SK-N-SH treated with all-trans-retinoic acid at 6 μM for 48 hours (cell line): ENCODE measurements at regions not wholly inside any gene's neighbourhood (a gene's known extent, or its start where the extent isn't known, plus 50 kb on each side); places are given as distances from the start of the nearest gene placed in this dataset.
A peak's percentile ranks its signal among the peaks of the same experiment; 100 is the strongest.

Experiments used
- ATAC-seq: fragments of 200-7000 bp; cut with Tn5 transposase; 3 replicates; pipeline ENCODE4 v1.9.1; 2020; ENCODE audit warnings: mild to moderate bottlenecking, moderate library complexity
- ARNTL ChIP-seq: fragments of 450-650 bp; formaldehyde crosslinking; IDR thresholded peaks from 2 replicates; pipeline ENCODE4 v1.5.0; 2020; ENCODE audit warnings: low read depth, mild to moderate bottlenecking, moderate library complexity, borderline replicate concordance
- BACH2 ChIP-seq: fragments of 250-450 bp; sonication (Bioruptor Pico); IDR thresholded peaks from 2 replicates; pipeline ENCODE4 v1.9.0; 2021; ENCODE audit warnings: mild to moderate bottlenecking, borderline replicate concordance
- CREB5 ChIP-seq: fragments of 250-450 bp; sonication (Bioruptor Pico); IDR thresholded peaks from 2 replicates; pipeline ENCODE4 v1.5.1; 2020; ENCODE audit warnings: low read depth, mild to moderate bottlenecking, moderate library complexity
- CSDC2 ChIP-seq: fragments of 250-450 bp; sonication (Bioruptor Pico); IDR thresholded peaks from 2 replicates; pipeline ENCODE4 v1.5.0; 2020; ENCODE audit warnings: mild to moderate bottlenecking, moderate library complexity
- ESRRG ChIP-seq: fragments of 250-450 bp; sonication (Bioruptor Pico); IDR thresholded peaks from 2 replicates; pipeline ENCODE4 v1.6.1; 2021; ENCODE audit warnings: mild to moderate bottlenecking
- GLIS3 ChIP-seq: fragments of 250-450 bp; sonication (Bioruptor Pico); IDR thresholded peaks from 2 replicates; pipeline ENCODE4 v1.5.0; 2020; ENCODE audit warnings: mild to moderate bottlenecking, moderate library complexity
- ISL1 ChIP-seq: fragments of 250-450 bp; sonication (Bioruptor Pico); IDR thresholded peaks from 2 replicates; pipeline ENCODE4 v2.1.2; 2022; ENCODE audit warnings: mild to moderate bottlenecking, moderate library complexity
- OSR1 ChIP-seq: fragments of 250-450 bp; sonication (Bioruptor Pico); IDR thresholded peaks from 2 replicates; pipeline ENCODE4 v1.8.0; 2022; ENCODE audit warnings: moderate library complexity, mild to moderate bottlenecking, inconsistent platforms
- PATZ1 ChIP-seq: fragments of 250-450 bp; sonication (Bioruptor Pico); IDR thresholded peaks from 2 replicates; pipeline ENCODE4 v1.8.0; 2020; ENCODE audit warnings: mild to moderate bottlenecking, moderate library complexity, borderline replicate concordance
- PPARA ChIP-seq: fragments of 250-450 bp; sonication (Bioruptor Pico); IDR thresholded peaks from 2 replicates; pipeline ENCODE4 v1.5.0; 2020; ENCODE audit warnings: mild to moderate bottlenecking, borderline replicate concordance
- RARB ChIP-seq: fragments of 250-450 bp; sonication (Bioruptor Pico); IDR thresholded peaks from 2 replicates; pipeline ENCODE4 v1.8.0; 2021; ENCODE audit warnings: mild to moderate bottlenecking, moderate library complexity
- SNAI2 ChIP-seq: fragments of 250-450 bp; sonication (Bioruptor Pico); IDR thresholded peaks from 2 replicates; pipeline ENCODE4 v1.5.0; 2020; ENCODE audit warnings: mild to moderate bottlenecking, moderate library complexity
- TCF4 ChIP-seq: fragments of 250-450 bp; sonication (Bioruptor Pico); IDR thresholded peaks from 2 replicates; pipeline ENCODE4 v1.8.0; 2021; ENCODE audit warnings: mild to moderate bottlenecking, moderate library complexity, borderline replicate concordance
- TOX ChIP-seq: fragments of 250-450 bp; sonication (Bioruptor Pico); IDR thresholded peaks from 2 replicates; pipeline ENCODE4 v1.8.0; 2021; ENCODE audit warnings: mild to moderate bottlenecking, moderate library complexity, borderline replicate concordance
- TSHZ2 ChIP-seq: fragments of 250-450 bp; sonication (Bioruptor Pico); IDR thresholded peaks from 2 replicates; pipeline ENCODE4 v1.5.0; 2020; ENCODE audit warnings: mild to moderate bottlenecking, moderate library complexity
- ZC3H10 ChIP-seq: fragments of 250-450 bp; sonication (Bioruptor Pico); IDR thresholded peaks from 2 replicates; pipeline ENCODE4 v1.5.1; 2021; ENCODE audit warnings: mild to moderate bottlenecking, moderate library complexity
- ZFP30 ChIP-seq: fragments of 450-650 bp; formaldehyde crosslinking; IDR thresholded peaks from 2 replicates; pipeline ENCODE4 v1.5.0; 2022; ENCODE audit warnings: mild to moderate bottlenecking, moderate library complexity
- ZNF565 ChIP-seq: fragments of 450-650 bp; formaldehyde crosslinking; conservative IDR thresholded peaks from 2 replicates; pipeline ENCODE4 v1.5.0; 2020; ENCODE audit warnings: low read depth, mild to moderate bottlenecking, moderate library complexity
- ZNF70 ChIP-seq: fragments of 450-650 bp; formaldehyde crosslinking; IDR thresholded peaks from 2 replicates; pipeline ENCODE4 v1.5.0; 2020; ENCODE audit warnings: mild to moderate bottlenecking, moderate library complexity
- ZNF8 ChIP-seq: fragments of 450-650 bp; formaldehyde crosslinking; IDR thresholded peaks from 2 replicates; pipeline ENCODE4 v1.5.0; 2020; ENCODE audit warnings: mild to moderate bottlenecking, moderate library complexity
- TF ChIP-seq, protein P1 (sequence below): fragments of 250-450 bp; sonication (Bioruptor Pico); IDR thresholded peaks from 2 replicates; pipeline ENCODE4 v1.8.0; 2021; ENCODE audit warnings: low read depth, mild to moderate bottlenecking, moderate library complexity, borderline replicate concordance
- TF ChIP-seq, protein P2 (sequence below): fragments of 250-450 bp; sonication (Bioruptor Pico); IDR thresholded peaks from 2 replicates; pipeline ENCODE4 v1.5.1; 2021; ENCODE audit warnings: mild to moderate bottlenecking, moderate library complexity

- TF ChIP-seq SNAI2 (CRISPR knock-in tag) (no peak), ARNTL (no peak), RARB (CRISPR knock-in tag) (no peak), TCF4 (CRISPR knock-in tag) (no peak), GLIS3 (CRISPR knock-in tag) (no peak), TSHZ2 (CRISPR knock-in tag) (no peak), ZNF8 (CRISPR knock-in tag) (no peak), CSDC2 (CRISPR knock-in tag) (no peak), OSR1 (no peak), PPARA (no peak), ZNF70 (no peak), ESRRG (no peak), ISL1 (CRISPR knock-in tag) (no peak), CREB5 (CRISPR knock-in tag) (no peak), ZC3H10 (CRISPR knock-in tag) (no peak), ZFP30 (CRISPR knock-in tag) (no peak), PATZ1 (no peak)
- TF ChIP-seq, protein P1, sequence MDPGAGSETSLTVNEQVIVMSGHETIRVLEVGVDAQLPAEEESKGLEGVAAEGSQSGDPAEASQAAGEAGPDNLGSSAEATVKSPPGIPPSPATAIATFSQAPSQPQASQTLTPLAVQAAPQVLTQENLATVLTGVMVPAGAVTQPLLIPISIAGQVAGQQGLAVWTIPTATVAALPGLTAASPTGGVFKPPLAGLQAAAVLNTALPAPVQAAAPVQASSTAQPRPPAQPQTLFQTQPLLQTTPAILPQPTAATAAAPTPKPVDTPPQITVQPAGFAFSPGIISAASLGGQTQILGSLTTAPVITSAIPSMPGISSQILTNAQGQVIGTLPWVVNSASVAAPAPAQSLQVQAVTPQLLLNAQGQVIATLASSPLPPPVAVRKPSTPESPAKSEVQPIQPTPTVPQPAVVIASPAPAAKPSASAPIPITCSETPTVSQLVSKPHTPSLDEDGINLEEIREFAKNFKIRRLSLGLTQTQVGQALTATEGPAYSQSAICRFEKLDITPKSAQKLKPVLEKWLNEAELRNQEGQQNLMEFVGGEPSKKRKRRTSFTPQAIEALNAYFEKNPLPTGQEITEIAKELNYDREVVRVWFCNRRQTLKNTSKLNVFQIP (CRISPR knock-in tag), result no peak
- peak; percentile 48; the same call in 2 of the 3 replicates for ATAC-seq
Measured at GRCh38 chr6:166244353-166245045, 63.7 kb downstream of the PRR18 start.

DNA sequence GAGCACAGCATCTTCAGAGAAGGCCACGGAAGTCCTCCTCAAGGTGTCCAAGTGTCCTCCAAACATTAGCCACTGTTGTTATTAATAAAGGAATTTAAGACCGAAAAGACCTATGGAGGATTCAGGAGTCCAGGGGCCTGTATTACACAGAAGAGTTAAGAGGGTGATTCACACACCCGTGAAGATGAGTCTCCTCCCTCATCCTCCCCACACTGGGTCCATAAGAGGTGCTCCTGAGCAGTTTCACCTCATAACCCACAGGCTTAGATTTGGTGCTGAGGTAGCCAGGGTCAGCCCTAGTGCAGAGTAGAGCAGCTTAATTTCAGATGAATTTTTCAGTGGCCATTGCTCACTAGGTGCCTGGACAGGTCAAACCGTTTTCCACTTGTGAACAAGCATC lies 65.3 kb downstream of the PRR18 start:
- ATAC-seq, result no peak
- TF ChIP-seq, protein P1 (CRISPR knock-in tag), result no peak
- TF ChIP-seq, protein P2, sequence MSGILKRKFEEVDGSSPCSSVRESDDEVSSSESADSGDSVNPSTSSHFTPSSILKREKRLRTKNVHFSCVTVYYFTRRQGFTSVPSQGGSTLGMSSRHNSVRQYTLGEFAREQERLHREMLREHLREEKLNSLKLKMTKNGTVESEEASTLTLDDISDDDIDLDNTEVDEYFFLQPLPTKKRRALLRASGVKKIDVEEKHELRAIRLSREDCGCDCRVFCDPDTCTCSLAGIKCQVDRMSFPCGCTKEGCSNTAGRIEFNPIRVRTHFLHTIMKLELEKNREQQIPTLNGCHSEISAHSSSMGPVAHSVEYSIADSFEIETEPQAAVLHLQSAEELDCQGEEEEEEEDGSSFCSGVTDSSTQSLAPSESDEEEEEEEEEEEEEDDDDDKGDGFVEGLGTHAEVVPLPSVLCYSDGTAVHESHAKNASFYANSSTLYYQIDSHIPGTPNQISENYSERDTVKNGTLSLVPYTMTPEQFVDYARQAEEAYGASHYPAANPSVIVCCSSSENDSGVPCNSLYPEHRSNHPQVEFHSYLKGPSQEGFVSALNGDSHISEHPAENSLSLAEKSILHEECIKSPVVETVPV (CRISPR knock-in tag), result no peak
- TF ChIP-seq ZNF70 (no peak), ISL1 (CRISPR knock-in tag) (no peak), ZNF565 (CRISPR knock-in tag) (no peak), TSHZ2 (CRISPR knock-in tag) (no peak), BACH2 (CRISPR knock-in tag) (no peak), TCF4 (CRISPR knock-in tag) (no peak), SNAI2 (CRISPR knock-in tag) (no peak), TOX (CRISPR knock-in tag) (no peak), ZC3H10 (CRISPR knock-in tag) (no peak), RARB (CRISPR knock-in tag) (no peak), ARNTL (no peak), PATZ1 (no peak), ESRRG (no peak)
